ENCODE measurements at regions not wholly inside any gene's neighbourhood (a gene's known extent, or its start where the extent isn't known, plus 50 kb on each side); places are given as distances from the start of the nearest gene placed in this dataset.
A peak's percentile ranks its signal among the peaks of the same experiment; 100 is the strongest.

DNA sequence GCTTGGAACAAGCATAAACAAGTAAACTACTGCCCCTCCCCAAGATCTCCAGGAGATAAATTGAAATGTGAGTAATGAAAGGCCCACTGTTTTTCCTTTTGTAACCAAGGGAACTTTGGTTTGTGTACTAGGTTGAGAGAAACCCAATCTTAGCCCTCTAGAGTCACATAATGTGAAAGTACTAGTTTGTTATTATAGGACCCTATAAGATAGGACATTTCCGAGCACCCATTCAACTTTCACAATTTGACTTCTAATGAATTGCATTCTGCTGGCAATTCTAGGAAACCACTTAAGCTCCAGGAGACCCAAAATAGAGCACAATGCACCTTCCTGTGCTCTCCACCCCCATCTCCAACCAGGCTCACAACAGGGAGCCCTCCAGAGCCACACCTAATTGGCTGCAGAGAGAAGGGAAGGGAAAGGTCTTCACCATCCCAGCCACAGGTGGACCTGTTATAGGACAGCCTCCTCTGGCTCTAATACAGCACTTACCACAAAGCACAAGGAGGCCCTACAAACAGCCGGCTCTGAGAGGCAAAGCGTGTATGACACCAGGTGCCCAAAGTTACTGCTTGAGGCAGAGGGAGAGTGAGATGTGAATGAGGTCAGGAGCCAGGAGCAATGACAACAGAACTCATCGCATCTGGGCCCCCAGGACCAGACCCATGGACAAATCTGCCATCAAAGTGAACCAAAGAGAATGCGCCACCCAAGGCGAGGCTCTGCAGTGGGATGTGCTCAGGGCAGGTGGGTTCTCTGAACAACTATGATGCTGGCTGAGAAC, 163.3 kb upstream of the NTF3 start:
- WGBS, 2 donors: 72 to 79% methylated on average over 5 to 6 of the region's 6 CpGs
- H3K4me3 ChIP-seq (ENCODE audit: low read depth, poor library complexity, severe bottlenecking): no peak overlapping the region
- intact Hi-C loops (cut with DNase I; ENCODE audit: low total_unique reads): no loop called here
- TF ChIP-seq POLR2A (IDR thresholded peaks at IDR 0.05): no peak
- TF ChIP-seq, protein P1, sequence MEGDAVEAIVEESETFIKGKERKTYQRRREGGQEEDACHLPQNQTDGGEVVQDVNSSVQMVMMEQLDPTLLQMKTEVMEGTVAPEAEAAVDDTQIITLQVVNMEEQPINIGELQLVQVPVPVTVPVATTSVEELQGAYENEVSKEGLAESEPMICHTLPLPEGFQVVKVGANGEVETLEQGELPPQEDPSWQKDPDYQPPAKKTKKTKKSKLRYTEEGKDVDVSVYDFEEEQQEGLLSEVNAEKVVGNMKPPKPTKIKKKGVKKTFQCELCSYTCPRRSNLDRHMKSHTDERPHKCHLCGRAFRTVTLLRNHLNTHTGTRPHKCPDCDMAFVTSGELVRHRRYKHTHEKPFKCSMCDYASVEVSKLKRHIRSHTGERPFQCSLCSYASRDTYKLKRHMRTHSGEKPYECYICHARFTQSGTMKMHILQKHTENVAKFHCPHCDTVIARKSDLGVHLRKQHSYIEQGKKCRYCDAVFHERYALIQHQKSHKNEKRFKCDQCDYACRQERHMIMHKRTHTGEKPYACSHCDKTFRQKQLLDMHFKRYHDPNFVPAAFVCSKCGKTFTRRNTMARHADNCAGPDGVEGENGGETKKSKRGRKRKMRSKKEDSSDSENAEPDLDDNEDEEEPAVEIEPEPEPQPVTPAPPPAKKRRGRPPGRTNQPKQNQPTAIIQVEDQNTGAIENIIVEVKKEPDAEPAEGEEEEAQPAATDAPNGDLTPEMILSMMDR (IDR thresholded peaks at IDR 0.05): no peak
- peak in 1 of 2 donors; percentile 70 for DNase-seq (ENCODE audit: low spot score in 2 of 2)

DNA sequence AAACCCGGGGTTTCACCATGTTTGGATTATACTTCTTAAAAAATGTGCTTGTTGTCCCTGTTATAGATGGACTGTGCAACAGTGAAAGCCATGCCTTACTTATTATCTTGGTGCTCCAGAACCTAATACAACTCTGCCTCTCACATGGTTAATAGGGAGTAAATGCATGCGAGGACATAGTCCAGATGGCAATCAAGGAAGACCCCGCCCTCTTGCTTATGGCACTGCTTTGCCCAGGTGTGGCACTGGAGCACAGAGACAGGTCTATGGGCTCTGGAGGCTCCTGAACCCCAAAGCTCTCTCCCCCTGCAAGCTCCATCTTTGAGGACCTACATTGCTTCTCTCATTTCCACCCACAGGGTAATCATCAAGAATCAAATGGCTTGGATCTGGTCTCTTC, 162.1 kb upstream of the NTF3 start:
- DNase-seq (ENCODE audit: low spot score in 2 of 2): peak in 1 of 2 donors; percentile 8
- TF ChIP-seq, protein P1 (IDR thresholded peaks at IDR 0.05): no peak
- TF ChIP-seq POLR2A (IDR thresholded peaks at IDR 0.05): no peak
- intact Hi-C loops (cut with DNase I; ENCODE audit: low total_unique reads): no loop called here
- 78 to 85% methylated on average over 3 of the region's 3 CpGs for WGBS, 2 donors
- H3K4me3 ChIP-seq (ENCODE audit: low read depth, poor library complexity, severe bottlenecking): no peak overlapping the region

DNA sequence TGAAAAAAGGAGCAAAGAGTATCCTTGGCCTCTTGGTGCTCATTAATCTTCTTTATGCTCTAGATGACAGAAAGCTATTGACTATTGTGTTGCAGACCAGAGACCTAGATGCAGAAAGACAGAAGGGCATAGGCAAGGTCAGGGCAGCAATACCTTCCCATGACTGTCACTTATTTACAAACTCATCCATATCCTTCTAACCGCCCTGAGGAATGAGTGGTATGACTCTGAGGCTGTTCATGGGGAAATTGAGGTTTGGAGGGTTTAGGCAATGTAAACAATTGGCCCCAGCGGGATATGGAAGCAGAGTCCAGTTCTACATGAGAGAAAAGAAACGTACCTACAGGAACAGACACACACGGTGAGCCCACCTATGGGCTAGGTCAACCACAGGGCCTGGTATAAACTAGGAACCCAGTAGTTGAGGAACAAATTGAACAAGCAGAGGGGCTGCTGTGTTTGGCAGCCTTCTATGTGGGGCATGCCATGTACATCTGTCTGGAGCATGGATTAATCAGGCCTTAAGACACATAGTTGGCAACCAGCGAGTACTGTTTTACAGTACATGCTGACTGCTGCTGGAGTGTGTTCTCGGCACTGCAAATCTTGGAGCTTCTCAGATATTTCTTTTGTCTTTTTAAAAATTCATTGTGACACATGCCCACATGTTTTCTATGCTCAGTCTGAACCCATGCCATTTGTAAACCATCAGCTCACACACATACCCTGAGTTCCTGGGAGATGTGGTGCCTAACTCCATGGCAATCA, 159.7 kb upstream of the NTF3 start:
- H3K4me3 ChIP-seq (ENCODE audit: low read depth, poor library complexity, severe bottlenecking): no peak overlapping the region
- intact Hi-C loops (cut with DNase I; ENCODE audit: low total_unique reads): no loop called here
- DNase-seq (ENCODE audit: low spot score in 2 of 2): no peak
- WGBS, 2 donors: 78 to 79% methylated on average over 6 of the region's 6 CpGs
- TF ChIP-seq, protein P1 (IDR thresholded peaks at IDR 0.05): no peak
- TF ChIP-seq POLR2A (IDR thresholded peaks at IDR 0.05): no peak

DNA sequence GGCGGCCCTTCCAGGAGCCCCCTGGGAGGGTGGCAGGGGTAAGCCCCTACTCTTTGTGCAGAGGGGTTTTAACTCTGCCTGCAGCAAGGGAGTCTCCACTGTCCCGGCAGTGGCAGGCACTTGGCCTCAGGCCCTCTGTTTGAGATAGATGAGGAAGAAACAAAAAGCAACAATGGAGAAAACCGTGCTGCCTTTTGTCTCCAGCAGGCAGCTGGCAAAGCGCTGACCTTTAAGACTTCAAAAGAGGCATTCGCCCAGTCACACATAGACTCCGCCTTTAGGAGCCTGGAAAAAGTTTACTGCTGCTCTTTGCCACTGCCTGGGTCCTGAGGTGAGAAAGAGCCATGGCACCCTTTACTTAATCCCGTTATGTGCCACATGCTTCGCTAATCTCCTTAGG, 158.2 kb upstream of the NTF3 start:
- H3K4me3 ChIP-seq (ENCODE audit: low read depth, poor library complexity, severe bottlenecking): no peak overlapping the region
- intact Hi-C loops (cut with DNase I; ENCODE audit: low total_unique reads): no loop called here
- DNase-seq (ENCODE audit: low spot score in 2 of 2): no peak
- WGBS, 2 donors: 82 to 88% methylated on average over 8 of the region's 8 CpGs
- TF ChIP-seq, protein P1 (IDR thresholded peaks at IDR 0.05): no peak
- no peak for TF ChIP-seq POLR2A (IDR thresholded peaks at IDR 0.05)

DNA sequence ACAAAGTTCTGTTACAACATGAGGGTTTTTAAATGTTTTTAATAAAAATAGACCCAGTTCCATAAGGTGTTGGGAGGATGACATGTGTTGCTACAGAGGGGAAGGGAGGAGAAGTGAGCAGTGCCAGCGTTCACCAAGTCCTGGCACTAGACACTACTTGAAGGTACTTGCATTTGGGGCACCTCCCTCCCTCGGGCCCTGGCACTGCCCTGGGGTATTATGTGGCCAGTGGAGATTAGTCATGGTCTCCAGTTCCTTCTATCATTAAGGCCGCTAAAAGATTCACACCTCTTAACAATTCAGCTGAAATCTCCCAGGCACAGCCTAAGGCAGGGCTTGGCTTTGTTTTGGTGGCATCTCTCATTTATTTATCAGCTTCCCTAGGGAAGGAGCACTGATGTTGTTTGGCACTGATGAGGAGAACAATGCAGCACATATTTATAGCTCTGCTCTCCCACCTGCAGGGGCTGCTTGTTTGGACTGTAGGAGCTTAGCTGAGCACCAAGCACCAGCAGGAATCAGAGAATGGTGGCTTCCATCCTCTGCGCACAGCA, 155.5 kb upstream of the NTF3 start:
- H3K4me3 ChIP-seq (ENCODE audit: low read depth, poor library complexity, severe bottlenecking): no peak overlapping the region
- DNase-seq (ENCODE audit: low spot score in 2 of 2): no peak
- 45 to 64% methylated on average over 4 of the region's 4 CpGs for WGBS, 2 donors
- intact Hi-C loops (cut with DNase I; ENCODE audit: low total_unique reads): no loop called here
- no peak for TF ChIP-seq POLR2A (IDR thresholded peaks at IDR 0.05)
- TF ChIP-seq, protein P1 (IDR thresholded peaks at IDR 0.05): no peak

All from lower leg skin (tissue), 4 donors.